Neural crest cell (in vitro differentiated cells): ENCODE measurements at regions not wholly inside any gene's neighbourhood (a gene's known extent, or its start where the extent isn't known, plus 50 kb on each side); places are given as distances from the start of the nearest gene placed in this dataset.
"Not testable (repeated sequence)": the region's sequence is repeated elsewhere in the genome, so short reads cannot be mapped to it uniquely, and the experiment has no call there.

Experiments used
- DNase-seq: peaks from one replicate; pipeline ENCODE4 v3.0.0; 2021; ENCODE audit warnings: low read depth, mixed read lengths, low spot score
- H3K27ac Mint-ChIP-seq: one replicate; pipeline ENCODE4 v1.8.0; 2021; ENCODE audit warnings: mild to moderate bottlenecking, mixed read lengths; ENCODE audit not compliant: unreplicated experiment
- H3K27me3 Mint-ChIP-seq: 2 replicates; pipeline ENCODE4 v1.8.0; 2021; ENCODE audit warnings: low read depth, mild to moderate bottlenecking, mixed read lengths
- H3K36me3 Mint-ChIP-seq: 2 replicates; pipeline ENCODE4 v1.8.0; 2021; ENCODE audit warnings: low read depth, mild to moderate bottlenecking, mixed read lengths
- H3K4me1 Mint-ChIP-seq: 2 replicates; pipeline ENCODE4 v1.8.0; 2021; ENCODE audit warnings: mixed read lengths
- H3K4me3 Mint-ChIP-seq: one replicate; pipeline ENCODE4 v1.8.0; 2021; ENCODE audit warnings: mild to moderate bottlenecking, mixed read lengths
- H3K9me3 Mint-ChIP-seq: 2 replicates; pipeline ENCODE4 v1.8.0; 2021; ENCODE audit warnings: mixed read lengths
- TF ChIP-seq, protein P1 (sequence below): fragments of 200-600 bp; sonication (generic); conservative IDR thresholded peaks from 2 replicates; pipeline ENCODE4 v1.5.0; 2021; ENCODE audit warnings: antibody characterized with exemption, mild to moderate bottlenecking

DNA sequence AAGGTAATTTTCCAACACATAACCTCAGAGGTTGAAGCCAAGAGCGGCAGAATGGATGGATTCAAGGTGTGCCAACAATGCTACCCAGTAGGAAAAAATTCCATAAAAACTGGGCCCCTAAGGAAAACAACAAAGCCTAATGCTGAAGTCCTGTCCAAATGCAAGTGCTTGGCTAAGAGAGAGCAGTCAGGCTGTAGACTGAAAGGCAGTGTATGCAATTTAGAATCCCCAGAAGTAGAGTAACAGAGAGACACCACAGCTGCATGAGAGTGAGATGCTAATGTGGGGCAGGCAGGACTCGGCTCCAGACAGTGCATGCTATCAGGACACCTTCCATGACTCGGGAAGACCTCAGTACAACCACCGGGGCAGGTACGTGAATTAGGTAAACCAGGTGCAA, 124.5 kb downstream of the ZFAND4 start:
- TF ChIP-seq, protein P1, sequence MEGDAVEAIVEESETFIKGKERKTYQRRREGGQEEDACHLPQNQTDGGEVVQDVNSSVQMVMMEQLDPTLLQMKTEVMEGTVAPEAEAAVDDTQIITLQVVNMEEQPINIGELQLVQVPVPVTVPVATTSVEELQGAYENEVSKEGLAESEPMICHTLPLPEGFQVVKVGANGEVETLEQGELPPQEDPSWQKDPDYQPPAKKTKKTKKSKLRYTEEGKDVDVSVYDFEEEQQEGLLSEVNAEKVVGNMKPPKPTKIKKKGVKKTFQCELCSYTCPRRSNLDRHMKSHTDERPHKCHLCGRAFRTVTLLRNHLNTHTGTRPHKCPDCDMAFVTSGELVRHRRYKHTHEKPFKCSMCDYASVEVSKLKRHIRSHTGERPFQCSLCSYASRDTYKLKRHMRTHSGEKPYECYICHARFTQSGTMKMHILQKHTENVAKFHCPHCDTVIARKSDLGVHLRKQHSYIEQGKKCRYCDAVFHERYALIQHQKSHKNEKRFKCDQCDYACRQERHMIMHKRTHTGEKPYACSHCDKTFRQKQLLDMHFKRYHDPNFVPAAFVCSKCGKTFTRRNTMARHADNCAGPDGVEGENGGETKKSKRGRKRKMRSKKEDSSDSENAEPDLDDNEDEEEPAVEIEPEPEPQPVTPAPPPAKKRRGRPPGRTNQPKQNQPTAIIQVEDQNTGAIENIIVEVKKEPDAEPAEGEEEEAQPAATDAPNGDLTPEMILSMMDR, result no peak
- no peaks in the 10 kb centered on the region for H3K36me3 Mint-ChIP-seq
- H3K27ac Mint-ChIP-seq, result no peak overlapping the region
- no peak for DNase-seq
- no peak overlapping the region for H3K4me3 Mint-ChIP-seq
- H3K4me1 Mint-ChIP-seq, result no peaks in the 10 kb centered on the region
- no peaks in the 10 kb centered on the region for H3K27me3 Mint-ChIP-seq
- no peaks in the 10 kb centered on the region for H3K9me3 Mint-ChIP-seq

DNA sequence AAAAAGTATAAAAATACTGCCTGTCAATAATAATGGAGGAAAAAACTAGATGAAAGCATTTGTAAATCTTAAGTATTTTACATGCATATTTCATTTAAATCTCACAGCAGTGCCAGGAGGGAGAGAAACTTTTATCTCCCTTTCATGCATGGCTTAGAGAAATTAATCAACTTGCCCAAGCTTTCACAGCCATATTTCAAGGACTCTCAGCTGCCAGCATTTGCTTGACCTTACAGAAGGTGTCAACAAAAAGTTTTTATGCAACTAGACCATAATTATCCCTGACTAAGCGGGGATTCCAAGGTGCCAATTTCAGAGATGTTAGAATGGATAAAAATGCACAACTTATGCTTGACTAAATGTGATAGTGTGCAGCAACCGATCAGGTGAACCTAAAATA, 125.4 kb downstream of the ZFAND4 start:
- Mint-ChIP-seq H3K4me3 (no peak overlapping the region), H3K9me3 (no peaks in the 10 kb centered on the region), H3K36me3 (no peaks in the 10 kb centered on the region), H3K27me3 (no peaks in the 10 kb centered on the region), H3K4me1 (no peaks in the 10 kb centered on the region), H3K27ac (no peak overlapping the region)
- no peak for DNase-seq
- TF ChIP-seq, protein P1, result no peak

DNA sequence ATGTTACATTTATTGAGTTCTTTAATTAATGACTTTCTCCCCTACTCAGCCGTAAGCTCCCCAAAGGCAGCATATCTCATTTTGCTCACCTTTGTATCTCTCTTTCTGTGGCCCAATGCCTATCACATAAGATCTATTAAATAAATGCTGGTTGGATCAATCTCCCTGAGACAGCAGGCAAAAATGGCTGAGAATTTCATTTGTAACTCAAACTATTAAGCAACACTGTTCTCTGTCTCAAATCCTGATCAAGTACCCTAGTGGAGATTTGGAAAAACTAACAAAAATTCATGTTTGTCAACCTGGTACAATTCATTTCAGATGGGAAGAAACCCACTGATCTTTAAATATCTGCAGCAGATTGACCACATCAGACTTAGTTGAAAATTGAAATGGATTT, 127.4 kb downstream of the ZFAND4 start:
- no peaks in the 10 kb centered on the region for H3K4me1 Mint-ChIP-seq

DNA sequence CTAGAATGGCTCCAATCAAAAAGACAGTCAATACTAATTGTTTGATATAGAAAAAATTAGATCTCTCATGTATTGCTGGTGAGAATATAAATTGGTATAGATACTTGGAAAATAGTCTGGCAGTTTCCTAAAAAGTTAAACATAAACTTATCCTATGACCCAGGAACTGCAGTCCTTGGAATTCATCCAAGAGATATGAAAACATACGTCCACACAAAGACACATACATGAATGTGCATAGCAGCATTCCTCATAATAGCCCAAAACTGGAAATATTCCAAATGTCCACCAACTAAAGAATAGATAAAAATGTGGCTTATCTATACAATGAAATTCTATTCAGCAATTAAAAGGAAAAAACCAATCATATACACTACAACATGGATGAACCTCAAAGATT, 128.4 kb downstream of the ZFAND4 start:
- Mint-ChIP-seq H3K27me3 (no peaks in the 10 kb centered on the region), H3K4me3 (no peak overlapping the region), H3K9me3 (no peaks in the 10 kb centered on the region), H3K27ac (no peak overlapping the region), H3K36me3 (no peaks in the 10 kb centered on the region), H3K4me1 (no peaks in the 10 kb centered on the region)
- TF ChIP-seq, protein P1, result no peak
- DNase-seq, result no peak

More for the DNA sequence above, 127.4 kb downstream of the ZFAND4 start:
- TF ChIP-seq, protein P1, result no peak
- Mint-ChIP-seq H3K36me3 (no peaks in the 10 kb centered on the region), H3K4me3 (no peak overlapping the region), H3K9me3 (no peaks in the 10 kb centered on the region), H3K27ac (no peak overlapping the region), H3K27me3 (no peaks in the 10 kb centered on the region)
- no peak for DNase-seq

DNA sequence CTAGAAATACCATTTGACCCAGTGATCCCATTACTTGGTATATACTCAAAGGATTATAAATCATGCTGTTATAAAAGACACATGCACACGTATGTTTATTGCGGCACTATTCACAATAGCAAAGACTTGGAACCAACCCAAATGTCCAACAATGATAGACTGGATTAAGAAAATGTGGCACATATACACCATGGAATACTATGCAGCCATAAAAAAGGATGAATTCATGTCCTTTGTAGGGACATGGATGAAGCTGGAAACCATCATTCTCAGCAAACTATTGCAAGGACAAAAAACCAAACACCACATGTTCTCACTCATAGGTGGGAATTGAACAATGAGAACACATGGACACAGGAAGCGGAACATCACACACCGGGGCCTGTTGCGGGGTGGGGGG, 131.5 kb downstream of the ZFAND4 start:
- DNase-seq, H3K4me1 Mint-ChIP-seq, H3K36me3 Mint-ChIP-seq, H3K27ac Mint-ChIP-seq, H3K4me3 Mint-ChIP-seq, H3K9me3 Mint-ChIP-seq, H3K27me3 Mint-ChIP-seq: not testable (repeated sequence)

DNA sequence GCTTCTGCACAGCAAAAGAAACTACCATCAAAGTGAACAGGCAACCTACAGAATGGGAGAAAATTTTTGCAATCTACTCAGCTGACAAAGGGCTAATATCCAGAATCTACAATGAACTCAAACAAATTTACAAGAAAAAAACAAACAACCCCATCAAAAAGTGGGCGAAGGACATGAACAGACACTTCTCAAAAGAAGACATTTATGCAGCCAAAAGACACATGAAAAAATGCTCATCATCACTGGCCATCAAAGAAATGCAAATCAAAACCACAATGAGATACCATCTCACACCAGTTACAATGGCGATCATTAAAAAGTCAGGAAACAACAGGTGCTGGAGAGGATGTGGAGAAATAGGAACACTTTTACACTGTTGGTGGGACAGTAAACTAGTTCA, 132.0 kb downstream of the ZFAND4 start:
- H3K27me3 Mint-ChIP-seq, H3K4me3 Mint-ChIP-seq, H3K4me1 Mint-ChIP-seq, H3K36me3 Mint-ChIP-seq, H3K9me3 Mint-ChIP-seq, H3K27ac Mint-ChIP-seq, DNase-seq: not testable (repeated sequence)

DNA sequence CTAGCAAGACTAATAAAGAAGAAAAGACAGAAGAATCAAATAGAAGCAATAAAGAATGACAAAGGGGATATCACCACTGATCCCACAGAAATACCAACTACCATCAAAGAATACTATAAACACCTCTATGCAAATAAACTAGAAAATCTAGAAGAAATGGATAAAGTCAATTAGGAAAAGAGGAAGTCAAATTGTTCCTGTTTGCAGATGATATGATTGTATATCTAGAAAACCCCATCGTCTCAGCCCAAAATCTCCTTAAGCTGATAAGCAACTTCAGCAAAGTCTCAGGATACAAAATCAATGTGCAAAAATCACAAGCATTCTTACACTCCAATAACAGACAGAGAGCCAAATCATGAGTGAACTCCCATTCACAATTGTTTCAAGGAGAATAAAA, 133.0 kb downstream of the ZFAND4 start:
- DNase-seq, H3K27me3 Mint-ChIP-seq: not testable (repeated sequence)

More for the DNA sequence above, 133.0 kb downstream of the ZFAND4 start:
- not testable (repeated sequence) for H3K27ac Mint-ChIP-seq, H3K9me3 Mint-ChIP-seq, H3K36me3 Mint-ChIP-seq, H3K4me1 Mint-ChIP-seq, H3K4me3 Mint-ChIP-seq
